ENCODE measurements at regions not wholly inside any gene's neighbourhood (a gene's known extent, or its start where the extent isn't known, plus 50 kb on each side); places are given as distances from the start of the nearest gene placed in this dataset.

DNA sequence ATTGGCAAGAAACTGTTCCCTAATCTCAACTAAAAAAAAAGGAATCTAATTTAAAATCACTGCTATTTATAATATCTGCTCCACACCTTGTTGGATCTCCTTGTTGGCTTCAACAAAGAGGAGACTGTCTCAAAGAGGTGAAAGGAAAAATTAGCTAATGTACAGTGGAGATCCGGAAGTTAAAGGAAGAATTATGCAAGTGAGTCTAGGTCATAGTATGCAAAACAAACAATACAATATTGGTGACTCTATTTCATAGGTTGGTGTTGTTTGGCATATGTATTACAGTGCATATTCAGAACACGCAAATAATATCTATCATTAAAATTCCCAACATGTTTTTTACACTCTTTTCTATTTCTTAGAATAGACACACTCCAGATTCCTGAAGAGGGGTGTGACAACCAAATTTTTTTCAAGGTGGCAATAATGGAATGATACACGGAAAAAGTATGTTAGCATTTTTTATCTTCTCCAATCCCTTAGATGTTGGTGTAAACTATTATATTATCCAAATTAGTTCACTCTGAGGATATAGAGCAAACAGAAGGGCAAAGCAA is 685.3 kb downstream of the KCNA4 start:
- CTCF ChIA-PET, result interaction anchor here (0.6 kb wide), 2 partner anchors 666 to 1632 kb away, joined by 3 read pairs; no protein-coding TSS in a partner anchor
- ATAC-seq, result no peak
- no peak for DNase-seq
- Mint-ChIP-seq H3K27me3 (no peaks in the 10 kb centered on the region), H3K9me3 (ENCODE audit: low read depth) (peaks cover 3% of the 10 kb centered on the region), H3K4me3 (no peak overlapping the region), H3K27ac (no peak overlapping the region), H3K36me3 (ENCODE audit: low read depth) (no peaks in the 10 kb centered on the region), H3K4me1 (no peaks in the 10 kb centered on the region)
- POLR2A ChIA-PET, result no interaction called here
- intact Hi-C loops (cut with DNase I, micrococcal nuclease), result no loop called here

- intact Hi-C loops (cut with DNase I, micrococcal nuclease), result no loop called here
- Mint-ChIP-seq H3K9me3 (ENCODE audit: low read depth) (peaks cover 3% of the 10 kb centered on the region), H3K27ac (no peak overlapping the region), H3K27me3 (no peaks in the 10 kb centered on the region), H3K4me3 (no peak overlapping the region), H3K4me1 (no peaks in the 10 kb centered on the region), H3K36me3 (ENCODE audit: low read depth) (no peaks in the 10 kb centered on the region)
- POLR2A ChIA-PET, result no interaction called here
- CTCF ChIA-PET, result no interaction called here
- DNase-seq (no peak), ATAC-seq (no peak)
These were observed 687.8 kb downstream of the KCNA4 start for GRCh38 chr11:29328961-29329441.

- H3K36me3 Mint-ChIP-seq (ENCODE audit: low read depth), result no peaks in the 10 kb centered on the region
- no peaks in the 10 kb centered on the region for H3K4me1 Mint-ChIP-seq
- no peak overlapping the region for H3K27ac Mint-ChIP-seq
- intact Hi-C loops (cut with DNase I, micrococcal nuclease), result no loop called here
- peaks cover 3% of the 10 kb centered on the region for H3K9me3 Mint-ChIP-seq (ENCODE audit: low read depth)
- CTCF ChIA-PET, result no interaction called here
- ATAC-seq (no peak), DNase-seq (no peak)
- POLR2A ChIA-PET, result no interaction called here
- H3K27me3 Mint-ChIP-seq, result no peaks in the 10 kb centered on the region
- no peak overlapping the region for H3K4me3 Mint-ChIP-seq
These were observed 688.9 kb downstream of the KCNA4 start for GRCh38 chr11:29327891-29328290.

GRCh38 chr11:29326757-29327156 is 690.1 kb downstream of the KCNA4 start:
- H3K27me3 Mint-ChIP-seq, result no peaks in the 10 kb centered on the region
- CTCF ChIA-PET, result no interaction called here
- no peaks in the 10 kb centered on the region for H3K36me3 Mint-ChIP-seq (ENCODE audit: low read depth)
- intact Hi-C loops (cut with DNase I, micrococcal nuclease), result no loop called here
- no peaks in the 10 kb centered on the region for H3K4me1 Mint-ChIP-seq
- peaks cover 3% of the 10 kb centered on the region for H3K9me3 Mint-ChIP-seq (ENCODE audit: low read depth)
- H3K4me3 Mint-ChIP-seq, result no peak overlapping the region
- DNase-seq, result no peak
- POLR2A ChIA-PET, result no interaction called here
- ATAC-seq, result no peak
- H3K27ac Mint-ChIP-seq, result no peak overlapping the region

GRCh38 chr11:29324328-29324727 is 692.5 kb downstream of the KCNA4 start:
- Mint-ChIP-seq H3K4me1 (no peaks in the 10 kb centered on the region), H3K27ac (no peak overlapping the region), H3K4me3 (no peak overlapping the region), H3K27me3 (no peaks in the 10 kb centered on the region), H3K9me3 (ENCODE audit: low read depth) (peaks cover 3% of the 10 kb centered on the region), H3K36me3 (ENCODE audit: low read depth) (no peaks in the 10 kb centered on the region)
- ChIA-PET CTCF (no interaction called here), POLR2A (no interaction called here)
- no peak for ATAC-seq
- DNase-seq, result no peak
- intact Hi-C loops (cut with DNase I, micrococcal nuclease), result no loop called here

DNA sequence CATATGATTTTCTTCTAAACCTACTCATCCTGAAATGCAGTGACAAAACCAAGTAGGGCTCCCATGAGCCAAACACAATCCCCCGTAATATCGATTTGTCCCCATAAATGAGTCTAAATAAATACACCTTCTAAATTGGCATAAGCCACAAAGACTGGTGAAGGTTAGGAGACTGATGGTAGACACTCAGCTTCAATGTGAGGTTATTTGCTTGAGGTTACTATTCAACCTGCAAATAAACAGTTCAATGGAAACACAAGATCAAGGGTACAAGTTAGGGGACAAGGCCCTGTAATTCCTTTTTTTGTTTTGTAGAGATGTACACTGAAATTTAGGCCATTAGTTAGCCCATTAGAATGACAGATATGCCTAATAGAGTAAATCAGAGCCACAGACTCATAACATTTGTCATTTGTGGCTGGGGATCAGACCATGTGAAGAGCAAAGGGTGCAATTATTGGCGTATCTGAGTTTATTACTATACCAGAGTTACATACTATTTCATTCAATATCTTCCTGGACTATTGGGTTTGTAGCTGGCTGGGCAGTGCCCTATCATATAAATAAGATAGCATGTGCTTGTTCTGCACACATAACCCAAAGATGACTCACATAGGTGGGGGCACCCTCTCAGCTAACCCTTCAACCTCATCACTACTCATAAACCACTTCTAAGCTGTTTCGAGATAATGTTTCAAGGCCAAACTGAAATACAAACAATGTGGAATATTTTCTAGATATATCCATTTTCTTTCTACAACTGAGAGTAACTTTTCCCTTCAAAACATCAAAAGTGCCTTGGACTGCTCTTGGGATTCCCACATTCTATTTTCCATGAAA is 695.3 kb downstream of the KCNA4 start:
- no peak overlapping the region for H3K27ac Mint-ChIP-seq
- no peak for DNase-seq
- POLR2A ChIA-PET, result no interaction called here
- H3K4me1 Mint-ChIP-seq, result no peaks in the 10 kb centered on the region
- no peaks in the 10 kb centered on the region for H3K9me3 Mint-ChIP-seq (ENCODE audit: low read depth)
- CTCF ChIA-PET, result no interaction called here
- ATAC-seq, result no peak
- intact Hi-C loops (cut with DNase I, micrococcal nuclease), result no loop called here
- H3K27me3 Mint-ChIP-seq, result no peaks in the 10 kb centered on the region
- no peaks in the 10 kb centered on the region for H3K36me3 Mint-ChIP-seq (ENCODE audit: low read depth)
- H3K4me3 Mint-ChIP-seq, result no peak overlapping the region

- Mint-ChIP-seq H3K9me3 (ENCODE audit: low read depth) (no peaks in the 10 kb centered on the region), H3K27me3 (no peaks in the 10 kb centered on the region), H3K4me1 (no peaks in the 10 kb centered on the region), H3K4me3 (no peak overlapping the region), H3K36me3 (ENCODE audit: low read depth) (no peaks in the 10 kb centered on the region), H3K27ac (no peak overlapping the region)
- no peak for ATAC-seq
- CTCF ChIA-PET, result no interaction called here
- POLR2A ChIA-PET, result no interaction called here
- intact Hi-C loops (cut with DNase I, micrococcal nuclease), result no loop called here
- no peak for DNase-seq
These were observed 696.6 kb downstream of the KCNA4 start for GRCh38 chr11:29320196-29320595.

GRCh38 chr11:29319210-29319609 is 697.6 kb downstream of the KCNA4 start:
- Mint-ChIP-seq H3K36me3 (ENCODE audit: low read depth) (no peaks in the 10 kb centered on the region), H3K4me3 (no peak overlapping the region), H3K27me3 (no peaks in the 10 kb centered on the region), H3K9me3 (ENCODE audit: low read depth) (no peaks in the 10 kb centered on the region), H3K27ac (no peak overlapping the region), H3K4me1 (no peaks in the 10 kb centered on the region)
- DNase-seq (no peak), ATAC-seq (no peak)
- intact Hi-C loops (cut with DNase I, micrococcal nuclease), result no loop called here
- ChIA-PET CTCF (no interaction called here), POLR2A (no interaction called here)

- Mint-ChIP-seq H3K36me3 (ENCODE audit: low read depth) (no peaks in the 10 kb centered on the region), H3K4me3 (no peak overlapping the region), H3K4me1 (no peaks in the 10 kb centered on the region), H3K27ac (no peak overlapping the region), H3K9me3 (ENCODE audit: low read depth) (no peaks in the 10 kb centered on the region), H3K27me3 (no peaks in the 10 kb centered on the region)
- ATAC-seq (no peak), DNase-seq (no peak)
- CTCF ChIA-PET, result no interaction called here
- intact Hi-C loops (cut with DNase I, micrococcal nuclease), result no loop called here
- POLR2A ChIA-PET, result no interaction called here
These were observed 698.5 kb downstream of the KCNA4 start for GRCh38 chr11:29318134-29318845.

DNA sequence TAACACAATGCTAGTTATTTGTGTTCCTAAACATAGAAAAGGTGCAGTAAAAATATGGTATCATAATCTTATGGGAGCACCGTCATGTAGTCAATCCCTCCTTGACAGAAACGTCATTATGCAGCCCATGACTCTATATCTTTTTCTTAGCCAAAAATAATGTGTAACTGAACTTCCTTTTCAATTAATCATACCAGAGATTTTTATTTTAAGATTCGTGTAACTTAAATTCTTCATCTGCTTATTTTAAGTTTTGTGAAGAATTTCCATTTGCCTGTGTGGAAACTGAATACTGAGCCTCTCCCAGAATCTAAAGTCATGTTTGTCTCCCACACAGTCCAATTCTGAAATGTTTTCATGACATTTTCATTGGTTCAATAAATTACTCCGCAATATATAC is 699.1 kb downstream of the KCNA4 start:
- ChIA-PET CTCF (no interaction called here), POLR2A (no interaction called here)
- H3K27ac Mint-ChIP-seq, result no peak overlapping the region
- H3K9me3 Mint-ChIP-seq (ENCODE audit: low read depth), result peaks cover 2% of the 10 kb centered on the region
- no peaks in the 10 kb centered on the region for H3K27me3 Mint-ChIP-seq
- ATAC-seq (no peak), DNase-seq (no peak)
- H3K4me1 Mint-ChIP-seq, result no peaks in the 10 kb centered on the region
- H3K36me3 Mint-ChIP-seq (ENCODE audit: low read depth), result no peaks in the 10 kb centered on the region
- intact Hi-C loops (cut with DNase I, micrococcal nuclease), result no loop called here
- H3K4me3 Mint-ChIP-seq, result no peak overlapping the region

- H3K4me3 Mint-ChIP-seq, result no peak overlapping the region
- no peaks in the 10 kb centered on the region for H3K36me3 Mint-ChIP-seq (ENCODE audit: low read depth)
- no peak overlapping the region for H3K27ac Mint-ChIP-seq
- no peak for DNase-seq
- no peaks in the 10 kb centered on the region for H3K27me3 Mint-ChIP-seq
- H3K4me1 Mint-ChIP-seq, result no peaks in the 10 kb centered on the region
- no peak for ATAC-seq
- peaks cover 2% of the 10 kb centered on the region for H3K9me3 Mint-ChIP-seq (ENCODE audit: low read depth)
- intact Hi-C loops (cut with DNase I, micrococcal nuclease), result no loop called here
- POLR2A ChIA-PET, result no interaction called here
- CTCF ChIA-PET, result no interaction called here
These were observed 701.6 kb downstream of the KCNA4 start for GRCh38 chr11:29315275-29315674.

DNA sequence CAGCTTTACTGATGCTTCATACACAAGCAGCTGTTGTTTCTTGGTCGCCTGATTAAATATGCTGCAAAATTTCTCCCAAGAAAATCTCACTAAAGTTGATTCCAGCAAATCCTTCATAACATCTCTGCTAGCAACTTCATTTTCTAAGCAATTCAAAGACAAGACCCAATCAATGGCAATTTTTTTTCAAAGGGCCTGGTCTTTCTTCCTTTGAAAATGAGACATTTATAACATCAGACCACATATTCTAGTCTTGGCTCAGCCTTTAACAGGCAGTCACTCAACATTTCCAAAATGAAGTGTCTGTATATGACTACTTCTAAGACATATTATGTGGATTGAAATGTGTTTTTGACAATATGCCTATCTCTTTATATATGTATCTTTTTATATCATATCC is 702.6 kb downstream of the KCNA4 start:
- CTCF ChIA-PET, result interaction anchor here (0.7 kb wide), 1 partner anchor 758 kb away, joined by 3 read pairs; no protein-coding TSS in a partner anchor
- intact Hi-C loops (cut with DNase I, micrococcal nuclease), result no loop called here
- no peaks in the 10 kb centered on the region for H3K27me3 Mint-ChIP-seq
- H3K36me3 Mint-ChIP-seq (ENCODE audit: low read depth), result no peaks in the 10 kb centered on the region
- H3K4me3 Mint-ChIP-seq, result no peak overlapping the region
- no peak for ATAC-seq
- H3K27ac Mint-ChIP-seq, result no peak overlapping the region
- POLR2A ChIA-PET, result interaction anchor here (0.7 kb wide), 1 partner anchor 29 kb away, joined by 5 read pairs; no protein-coding TSS in a partner anchor
- H3K4me1 Mint-ChIP-seq, result no peaks in the 10 kb centered on the region
- H3K9me3 Mint-ChIP-seq (ENCODE audit: low read depth), result peaks cover 2% of the 10 kb centered on the region
- DNase-seq, result no peak

All from activated CD4-positive, alpha-beta T cell treated with anti-CD3 and anti-CD28 coated beads for 36 hours (primary cell).